Thyroid gland (tissue), 4 donors: ENCODE measurements at regions not wholly inside any gene's neighbourhood (a gene's known extent, or its start where the extent isn't known, plus 50 kb on each side); places are given as distances from the start of the nearest gene placed in this dataset.

Experiments used
- DNase-seq, 2 donors: peaks; one replicate each; pipeline ENCODE4 v3.0.0-alpha.2; 2019
- H3K27ac ChIP-seq, 3 donors: fragments of 200-600 bp; sonication (generic); 1 replicate in 2 of 3; 2 replicates in 1 of 3; pipeline ENCODE4 v1.5.1; 2016 to 2019; ENCODE audit warnings: mild to moderate bottlenecking in 1 of 3, moderate library complexity in 1 of 3
- H3K27me3 ChIP-seq: fragments of 200-600 bp; sonication (generic); one replicate; pipeline ENCODE4 v1.5.1; 2019
- H3K36me3 ChIP-seq, 2 donors: fragments of 200-600 bp; sonication (generic); one replicate each; pipeline ENCODE4 v1.5.1; 2016 to 2019
- H3K4me1 ChIP-seq, 2 donors: fragments of 200-600 bp; sonication (generic); one replicate each; pipeline ENCODE4 v1.5.1; 2017 to 2019
- H3K4me3 ChIP-seq, 3 donors: fragments of 200-600 bp; sonication (generic); replicated peaks in 1 of 3; 1 replicate in 2 of 3; 2 replicates in 1 of 3; pipeline ENCODE4 v1.5.1; 2016; ENCODE audit warnings: mild to moderate bottlenecking in 1 of 3
- H3K9me3 ChIP-seq: fragments of 200-600 bp; sonication (generic); one replicate; pipeline ENCODE4 v1.5.1; 2017
- POLR2A ChIP-seq, 2 donors: fragments of 450-650 bp; IDR thresholded peaks; one replicate each; pipeline ENCODE4 v1.6.1; 2017; ENCODE audit warnings: antibody characterized with exemption in 2 of 2, mild to moderate bottlenecking in 2 of 2, moderate library complexity in 1 of 2
- WGBS, 2 donors: methylation state at CpG; one replicate each; pipeline ENCODE4 v1.1.5; 2017; 5-methylcytosine and 5-hydroxymethylcytosine counted together
- intact Hi-C: fragments of 100-400 bp; cut with DNase I; formaldehyde crosslinking; loops from one replicate; pipeline ENCODE4 v1.15.1; 2023
- TF ChIP-seq, protein P1 (sequence below), 6 experiments: fragments of 200-600 bp in 3 of 6; fragments of 450-650 bp in 3 of 6; sonication (generic) in 3 of 6; IDR thresholded peaks; one replicate each; pipeline ENCODE4 v1.5.1; 2016 to 2019; ENCODE audit warnings: antibody characterized with exemption in 6 of 6, mild to moderate bottlenecking in 2 of 6, inconsistent platforms in 1 of 6, moderate library complexity in 1 of 6

DNA sequence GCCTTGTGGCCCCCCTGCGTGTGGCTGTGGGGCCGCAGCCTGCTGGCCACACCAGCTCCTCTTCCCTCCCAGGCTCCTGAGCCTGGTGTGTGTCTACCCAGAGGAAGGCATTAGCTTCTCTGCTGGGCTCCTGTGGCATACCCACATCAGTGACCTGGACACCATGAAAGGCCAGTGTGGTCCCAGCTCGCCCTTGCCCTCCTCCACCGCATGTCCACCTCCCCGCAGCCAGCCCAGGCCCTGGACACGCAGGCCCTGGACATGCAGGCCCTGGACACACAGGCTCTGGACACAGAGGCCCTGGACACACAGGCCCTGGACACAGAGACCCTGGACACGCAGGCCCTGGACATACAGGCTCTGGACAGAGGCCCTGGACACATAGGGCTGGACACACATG lies 153.4 kb upstream of the PPP1R26 start:
- no peak for DNase-seq
- no peaks in the 10 kb centered on the region for H3K9me3 ChIP-seq
- H3K36me3 ChIP-seq = no peaks in the 10 kb centered on the region
- H3K27ac ChIP-seq = no peak overlapping the region
- intact Hi-C loops = no loop called here
- no peaks in the 10 kb centered on the region for H3K4me1 ChIP-seq
- no peak overlapping the region for H3K4me3 ChIP-seq
- H3K27me3 ChIP-seq = no peaks in the 10 kb centered on the region
- 50 to 77% methylated on average over 2 to 4 of the region's 7 CpGs for WGBS, 2 donors
- TF ChIP-seq, protein P1, sequence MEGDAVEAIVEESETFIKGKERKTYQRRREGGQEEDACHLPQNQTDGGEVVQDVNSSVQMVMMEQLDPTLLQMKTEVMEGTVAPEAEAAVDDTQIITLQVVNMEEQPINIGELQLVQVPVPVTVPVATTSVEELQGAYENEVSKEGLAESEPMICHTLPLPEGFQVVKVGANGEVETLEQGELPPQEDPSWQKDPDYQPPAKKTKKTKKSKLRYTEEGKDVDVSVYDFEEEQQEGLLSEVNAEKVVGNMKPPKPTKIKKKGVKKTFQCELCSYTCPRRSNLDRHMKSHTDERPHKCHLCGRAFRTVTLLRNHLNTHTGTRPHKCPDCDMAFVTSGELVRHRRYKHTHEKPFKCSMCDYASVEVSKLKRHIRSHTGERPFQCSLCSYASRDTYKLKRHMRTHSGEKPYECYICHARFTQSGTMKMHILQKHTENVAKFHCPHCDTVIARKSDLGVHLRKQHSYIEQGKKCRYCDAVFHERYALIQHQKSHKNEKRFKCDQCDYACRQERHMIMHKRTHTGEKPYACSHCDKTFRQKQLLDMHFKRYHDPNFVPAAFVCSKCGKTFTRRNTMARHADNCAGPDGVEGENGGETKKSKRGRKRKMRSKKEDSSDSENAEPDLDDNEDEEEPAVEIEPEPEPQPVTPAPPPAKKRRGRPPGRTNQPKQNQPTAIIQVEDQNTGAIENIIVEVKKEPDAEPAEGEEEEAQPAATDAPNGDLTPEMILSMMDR (IDR thresholded peaks at IDR 0.05) = no peak

DNA sequence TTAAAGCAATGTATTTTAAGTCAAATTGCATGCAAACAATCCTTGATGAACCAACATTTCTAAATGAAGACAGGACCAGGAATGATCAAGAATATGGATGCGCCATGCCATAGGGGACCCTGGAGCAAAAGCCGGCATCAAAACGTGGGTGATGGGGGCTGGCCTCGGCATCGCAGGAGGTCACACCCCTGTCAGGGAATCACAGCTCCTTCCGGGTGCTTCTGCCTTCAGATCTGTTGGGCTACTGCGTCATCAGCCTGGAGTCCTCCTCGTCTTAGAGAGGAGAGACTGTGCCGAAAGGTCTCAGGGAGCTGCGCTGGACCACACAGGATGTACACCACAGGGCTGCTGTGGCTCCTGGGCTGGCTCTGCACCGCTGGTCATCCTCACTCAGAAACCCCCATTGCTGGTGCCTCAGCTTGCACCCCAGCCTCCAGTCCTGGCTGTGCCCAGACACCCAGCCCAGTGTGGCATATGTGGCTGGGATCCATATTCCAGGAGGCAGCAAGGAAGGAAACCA lies 152.9 kb upstream of the PPP1R26 start:
- Histone ChIP-seq H3K9me3 (no peaks in the 10 kb centered on the region), H3K27me3 (no peaks in the 10 kb centered on the region), H3K27ac (no peak overlapping the region), H3K4me3 (no peak overlapping the region), H3K4me1 (no peaks in the 10 kb centered on the region), H3K36me3 (no peaks in the 10 kb centered on the region)
- no peak for DNase-seq
- intact Hi-C loops = no loop called here
- no peak for TF ChIP-seq POLR2A (IDR thresholded peaks at IDR 0.05)
- TF ChIP-seq, protein P1 (IDR thresholded peaks at IDR 0.05) = no peak
- WGBS, 2 donors = 88 to 97% methylated on average over 10 to 11 of the region's 11 CpGs

DNA sequence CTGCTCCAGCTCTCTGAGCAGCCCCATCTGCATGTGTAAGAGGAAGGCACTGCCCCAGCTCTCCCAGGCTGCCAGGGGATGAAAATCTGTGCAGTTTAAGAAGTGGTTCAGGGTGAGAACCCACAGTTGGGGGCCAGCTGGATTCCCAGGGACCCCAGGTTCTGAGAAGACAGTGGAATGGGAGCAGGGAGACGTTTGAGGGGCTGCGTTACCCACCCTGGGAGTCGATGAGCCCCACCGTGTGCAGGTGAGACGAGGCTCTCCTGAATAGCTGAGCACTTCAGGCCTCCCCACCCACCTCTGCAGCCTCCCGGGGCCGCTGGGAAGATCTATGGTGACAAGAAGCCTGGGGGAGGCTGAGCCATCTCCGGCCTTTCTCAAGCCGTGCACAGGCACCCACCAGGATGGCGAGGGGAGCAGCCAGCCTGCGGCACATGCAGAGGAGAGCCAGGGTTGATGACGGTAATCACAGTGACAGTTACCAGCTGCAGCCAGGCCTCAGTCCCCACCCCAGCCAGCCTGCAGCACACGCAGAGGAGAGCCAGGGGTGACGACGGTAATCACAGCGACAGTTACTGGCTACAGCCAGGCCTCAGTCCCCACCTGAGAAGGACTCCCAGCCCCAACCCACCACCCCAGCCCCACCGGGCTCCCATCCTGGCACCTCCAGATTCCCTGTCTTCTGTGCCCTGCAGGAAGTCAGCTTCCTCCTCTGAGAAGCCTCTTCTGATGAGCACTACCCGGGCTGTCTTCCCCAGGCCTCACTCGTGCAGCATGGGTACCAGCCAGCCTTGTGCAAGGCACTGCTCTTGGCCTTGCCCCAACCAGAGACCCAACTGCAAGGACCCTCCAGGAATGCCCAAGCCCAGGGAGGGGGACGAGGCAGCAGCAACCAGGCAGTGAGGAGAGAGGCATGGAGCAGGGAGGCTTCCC lies 150.8 kb upstream of the PPP1R26 start:
- Histone ChIP-seq H3K9me3 (no peaks in the 10 kb centered on the region), H3K27me3 (no peaks in the 10 kb centered on the region), H3K4me1 (no peaks in the 10 kb centered on the region), H3K4me3 (no peak overlapping the region), H3K27ac (no peak overlapping the region), H3K36me3 (no peaks in the 10 kb centered on the region)
- intact Hi-C loops = no loop called here
- TF ChIP-seq, protein P1 (IDR thresholded peaks at IDR 0.05) = no peak
- TF ChIP-seq POLR2A (IDR thresholded peaks at IDR 0.05) = no peak
- DNase-seq = no peak
- 64 to 84% methylated on average over 12 to 18 of the region's 20 CpGs for WGBS, 2 donors

DNA sequence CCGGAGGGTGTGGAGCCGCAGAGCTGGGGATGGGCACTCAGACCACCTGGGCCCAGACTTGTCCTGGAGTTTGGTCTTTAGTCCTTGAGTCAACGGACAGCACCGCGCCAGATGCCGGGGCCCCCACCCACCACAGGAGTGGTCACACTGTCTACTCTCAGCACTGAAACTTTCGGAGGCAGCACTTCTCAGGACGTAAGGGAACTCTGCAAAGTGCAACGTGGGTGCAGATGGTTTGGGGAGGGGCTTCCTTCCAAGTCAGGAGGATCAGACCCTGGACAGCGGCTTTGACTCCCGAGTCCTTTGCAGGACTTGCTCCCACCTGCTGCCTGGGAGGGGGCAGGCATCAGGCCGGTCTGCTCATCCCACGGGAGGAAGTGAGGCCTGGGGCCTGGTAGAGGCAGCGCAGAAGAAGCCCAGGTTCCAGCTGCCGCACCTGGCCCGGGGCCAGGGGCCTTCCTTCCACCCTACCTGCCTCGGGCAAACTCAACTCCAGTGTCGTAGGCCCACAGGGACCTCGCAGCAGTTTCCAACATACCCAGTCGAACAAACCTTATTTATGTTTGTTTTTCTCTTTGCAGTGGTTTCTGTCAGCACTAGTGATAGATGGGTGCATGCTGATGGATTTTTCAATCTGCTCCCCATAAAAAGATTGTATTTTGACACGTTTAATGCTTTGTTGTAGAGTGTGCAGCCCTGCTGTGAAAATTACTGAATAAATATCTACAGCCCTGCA lies 149.8 kb upstream of the PPP1R26 start:
- H3K27me3 ChIP-seq = no peaks in the 10 kb centered on the region

More for the DNA sequence above, 149.8 kb upstream of the PPP1R26 start:
- no peak overlapping the region for H3K4me3 ChIP-seq
- intact Hi-C loops = no loop called here
- H3K4me1 ChIP-seq = no peaks in the 10 kb centered on the region
- H3K9me3 ChIP-seq = no peaks in the 10 kb centered on the region
- 47 to 55% methylated on average over 15 to 19 of the region's 21 CpGs for WGBS, 2 donors
- no peak overlapping the region for H3K27ac ChIP-seq
- DNase-seq = no peak
- TF ChIP-seq POLR2A (IDR thresholded peaks at IDR 0.05) = no peak
- TF ChIP-seq, protein P1 (IDR thresholded peaks at IDR 0.05) = no peak
- no peaks in the 10 kb centered on the region for H3K36me3 ChIP-seq
